Omental fat pad (tissue), 3 donors: ENCODE measurements at regions not wholly inside any gene's neighbourhood (a gene's known extent, or its start where the extent isn't known, plus 50 kb on each side); places are given as distances from the start of the nearest gene placed in this dataset.

ENCODE experiments used
- ATAC-seq: fragments of 150-250 bp; one replicate; pipeline ENCODE4 v1.9.1; 2016; ENCODE audit warnings: mild to moderate bottlenecking, moderate library complexity; ENCODE audit not compliant: low FRiP score
- DNase-seq: peaks from one replicate; pipeline ENCODE4 v3.0.0-alpha.2; 2019; ENCODE audit warnings: low spot score
- CTCF ChIP-seq, 3 donors: fragments of 450-650 bp; IDR thresholded peaks; one replicate each; pipeline ENCODE4 v1.5.1; 2016 to 2017; ENCODE audit warnings: antibody characterized with exemption in 3 of 3, mild to moderate bottlenecking in 3 of 3, moderate library complexity in 2 of 3

- TF ChIP-seq CTCF (IDR thresholded peaks at IDR 0.05) = no peak
- DNase-seq (no peak), ATAC-seq (no peak)
These were observed 315.8 kb upstream of the PHF14 start for GRCh38 chr7:10657837-10658236.

GRCh38 chr7:10662491-10662890 lies 311.2 kb upstream of the PHF14 start:
- no peak for TF ChIP-seq CTCF (IDR thresholded peaks at IDR 0.05)
- ATAC-seq (no peak), DNase-seq (no peak)

GRCh38 chr7:10662982-10663884 lies 310.4 kb upstream of the PHF14 start:
- ATAC-seq (no peak), DNase-seq (no peak)
- no peak for TF ChIP-seq CTCF (IDR thresholded peaks at IDR 0.05)

GRCh38 chr7:10672186-10672585 lies 301.5 kb upstream of the PHF14 start:
- ATAC-seq = no peak
- DNase-seq = no peak
- no peak for TF ChIP-seq CTCF (IDR thresholded peaks at IDR 0.05)

- no peak for TF ChIP-seq CTCF (IDR thresholded peaks at IDR 0.05)
- no peak for DNase-seq
- ATAC-seq = no peak
These were observed 296.5 kb upstream of the PHF14 start for GRCh38 chr7:10677211-10677610.

GRCh38 chr7:10677668-10678232 lies 295.9 kb upstream of the PHF14 start:
- DNase-seq (no peak), ATAC-seq (no peak)
- TF ChIP-seq CTCF (IDR thresholded peaks at IDR 0.05) = no peak

- no peak for DNase-seq
- ATAC-seq = no peak
- no peak for TF ChIP-seq CTCF (IDR thresholded peaks at IDR 0.05)
These were observed 289.1 kb upstream of the PHF14 start for GRCh38 chr7:10684606-10685005.
